OCI-LY7 (cell line): ENCODE measurements at regions not wholly inside any gene's neighbourhood (a gene's known extent, or its start where the extent isn't known, plus 50 kb on each side); places are given as distances from the start of the nearest gene placed in this dataset.

Source experiments
- BruUV-seq: library from RNA; stranded (reverse); fragments of 400-500 nt; replicated peaks from 2 replicates; lab custom pipeline; 2021; lab: Mats Ljungman, UMichigan
- CTCF ChIA-PET: fragments of 300-600 bp; sonication (Branson Sonifier 250); formaldehyde crosslinking; loops from one replicate; lab custom pipeline; 2022; ENCODE audit warnings: antibody characterized with exemption; ENCODE audit not compliant: unreplicated experiment; lab: Charles Lee
- POLR2A ChIA-PET: fragments of 300-600 bp; sonication (Branson Sonifier 250); formaldehyde crosslinking; loops from one replicate; lab custom pipeline; 2022; ENCODE audit warnings: antibody characterized with exemption; lab: Charles Lee
- DNase-seq: peaks from one replicate; pipeline ENCODE4 v3.0.0-alpha.2; 2015; ENCODE audit warnings: low spot score
- H2AFZ ChIP-seq: fragments of 200-600 bp; sonication (generic), shearing (Covaris generic); 2 replicates; pipeline ENCODE4 v1.6.1; 2014; ENCODE audit warnings: mild to moderate bottlenecking, antibody characterized with exemption, low read length, moderate library complexity
- H3K27ac ChIP-seq: fragments of 200-600 bp; sonication (generic); 2 replicates; pipeline ENCODE4 v1.5.1; 2014; ENCODE audit warnings: mixed run types, low read depth, mild to moderate bottlenecking, moderate library complexity, low read length, inconsistent platforms; ENCODE audit not compliant: poor library complexity, severe bottlenecking
- H3K36me3 ChIP-seq: fragments of 200-600 bp; sonication (generic); 2 replicates; pipeline ENCODE4 v1.6.1; 2014; ENCODE audit warnings: mild to moderate bottlenecking, antibody characterized with exemption, low read length, moderate library complexity, mixed read lengths; ENCODE audit not compliant: insufficient read depth
- H3K4me1 ChIP-seq: fragments of 200-600 bp; sonication (generic); 2 replicates; pipeline ENCODE4 v1.5.1; 2014; ENCODE audit warnings: mild to moderate bottlenecking, low read length; ENCODE audit not compliant: insufficient read depth, poor library complexity, severe bottlenecking
- H3K4me2 ChIP-seq: fragments of 200-600 bp; sonication (generic); 2 replicates; pipeline ENCODE4 v1.6.1; 2014; ENCODE audit warnings: mild to moderate bottlenecking, low read length
- H3K4me3 ChIP-seq: fragments of 200-600 bp; sonication (generic); 2 replicates; pipeline ENCODE4 v1.5.1; 2014; ENCODE audit warnings: mild to moderate bottlenecking, low read depth, low read length; ENCODE audit not compliant: poor library complexity, severe bottlenecking
- H3K79me2 ChIP-seq: fragments of 200-600 bp; sonication (generic); 2 replicates; pipeline ENCODE4 v1.6.1; 2016; ENCODE audit warnings: low read depth, mild to moderate bottlenecking, low read length, moderate library complexity, mixed read lengths; ENCODE audit not compliant: insufficient read depth
- H3K9me2 ChIP-seq: fragments of 200-600 bp; sonication (generic); 2 replicates; pipeline ENCODE4 v1.6.1; 2016; ENCODE audit warnings: mild to moderate bottlenecking, low read length, mixed read lengths; ENCODE audit not compliant: insufficient read depth
- H3K9me3 ChIP-seq: fragments of 200-600 bp; sonication (generic); 2 replicates; pipeline ENCODE4 v1.6.1; 2014; ENCODE audit warnings: mild to moderate bottlenecking, mixed run types, low read length, mixed read lengths
- H4K20me1 ChIP-seq: fragments of 200-600 bp; sonication (generic); 2 replicates; pipeline ENCODE4 v1.6.1; 2014; ENCODE audit warnings: mild to moderate bottlenecking, antibody characterized with exemption, low read length, moderate library complexity, mixed read lengths; ENCODE audit not compliant: insufficient read depth
- EZH2phosphoT487 ChIP-seq: fragments of 200-600 bp; sonication (generic); IDR thresholded peaks from 2 replicates; pipeline ENCODE4 v1.6.1; 2018; ENCODE audit warnings: low read depth, borderline replicate concordance, mild to moderate bottlenecking, mixed run types, antibody characterized with exemption, low read length, moderate library complexity, mixed read lengths
- intact Hi-C: fragments of 100-400 bp; cut with micrococcal nuclease; formaldehyde crosslinking; loops from one replicate; pipeline ENCODE4 v1.10.0; 2022; ENCODE audit not compliant: unreplicated experiment
- TF ChIP-seq, protein P1 (sequence below): fragments of 200-600 bp; sonication (generic); conservative IDR thresholded peaks from 2 replicates; pipeline ENCODE4 v1.5.1; 2014; ENCODE audit warnings: mild to moderate bottlenecking, antibody characterized with exemption, low read length, moderate library complexity, mixed read lengths

DNA sequence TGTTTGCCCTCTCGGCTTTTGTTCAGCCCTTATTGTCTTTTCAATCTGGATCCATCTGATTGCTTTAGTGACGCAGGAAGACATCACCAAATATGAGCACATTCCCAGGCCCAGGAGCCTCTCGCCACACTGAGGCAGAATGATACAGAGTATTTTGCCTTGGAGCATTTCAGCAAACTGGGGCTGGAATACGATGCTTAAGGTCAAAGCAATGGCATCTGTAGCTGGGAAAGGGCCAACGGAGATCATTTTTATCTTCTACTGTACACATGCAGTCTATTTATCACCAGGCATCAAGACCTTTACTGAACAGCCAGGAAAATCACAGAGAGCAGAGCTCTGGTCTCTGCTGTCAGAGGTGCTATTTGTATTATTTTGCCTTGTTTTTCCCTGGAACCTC lies 655.3 kb downstream of the RNF144B start:
- intact Hi-C loops, result no loop called here
- CTCF ChIA-PET, result no interaction called here
- H3K79me2 ChIP-seq, result no peaks in the 10 kb centered on the region

DNA sequence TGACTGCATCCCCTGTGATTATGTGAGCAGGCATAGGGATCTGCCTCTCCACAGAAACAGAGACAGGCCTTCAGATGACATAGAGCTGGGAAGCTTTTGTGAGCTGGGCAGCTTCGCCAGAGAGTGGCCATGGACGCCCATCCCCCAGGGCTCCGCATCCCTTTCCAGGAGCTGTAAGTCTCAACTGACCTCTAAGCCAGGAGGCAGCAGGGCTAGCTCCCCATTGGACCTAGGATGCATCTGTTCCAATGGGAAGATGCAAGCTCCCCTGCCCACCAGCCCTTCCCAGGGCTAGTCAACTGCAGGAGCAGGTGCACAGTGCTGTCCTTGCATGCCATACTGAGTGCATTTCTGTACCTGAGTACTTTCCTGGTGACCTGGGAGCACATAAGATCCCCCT lies 663.6 kb downstream of the RNF144B start:
- no peak for DNase-seq
- TF ChIP-seq, protein P1, sequence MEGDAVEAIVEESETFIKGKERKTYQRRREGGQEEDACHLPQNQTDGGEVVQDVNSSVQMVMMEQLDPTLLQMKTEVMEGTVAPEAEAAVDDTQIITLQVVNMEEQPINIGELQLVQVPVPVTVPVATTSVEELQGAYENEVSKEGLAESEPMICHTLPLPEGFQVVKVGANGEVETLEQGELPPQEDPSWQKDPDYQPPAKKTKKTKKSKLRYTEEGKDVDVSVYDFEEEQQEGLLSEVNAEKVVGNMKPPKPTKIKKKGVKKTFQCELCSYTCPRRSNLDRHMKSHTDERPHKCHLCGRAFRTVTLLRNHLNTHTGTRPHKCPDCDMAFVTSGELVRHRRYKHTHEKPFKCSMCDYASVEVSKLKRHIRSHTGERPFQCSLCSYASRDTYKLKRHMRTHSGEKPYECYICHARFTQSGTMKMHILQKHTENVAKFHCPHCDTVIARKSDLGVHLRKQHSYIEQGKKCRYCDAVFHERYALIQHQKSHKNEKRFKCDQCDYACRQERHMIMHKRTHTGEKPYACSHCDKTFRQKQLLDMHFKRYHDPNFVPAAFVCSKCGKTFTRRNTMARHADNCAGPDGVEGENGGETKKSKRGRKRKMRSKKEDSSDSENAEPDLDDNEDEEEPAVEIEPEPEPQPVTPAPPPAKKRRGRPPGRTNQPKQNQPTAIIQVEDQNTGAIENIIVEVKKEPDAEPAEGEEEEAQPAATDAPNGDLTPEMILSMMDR, result no peak
- no peak for TF ChIP-seq EZH2phosphoT487
- Histone ChIP-seq H4K20me1 (no peaks in the 10 kb centered on the region), H3K79me2 (no peaks in the 10 kb centered on the region), H3K4me2 (no peak overlapping the region), H3K9me2 (no peaks in the 10 kb centered on the region), H2AFZ (no peak overlapping the region; the same call in 1 of the 2 replicates), H3K4me1 (no peaks in the 10 kb centered on the region), H3K36me3 (no peaks in the 10 kb centered on the region), H3K9me3 (no peaks in the 10 kb centered on the region), H3K27ac (no peak overlapping the region), H3K4me3 (no peak overlapping the region)
- ChIA-PET POLR2A (no interaction called here), CTCF (no interaction called here)
- BruUV-seq, result no TSS peak
- intact Hi-C loops, result no loop called here

More for the DNA sequence above, 655.3 kb downstream of the RNF144B start:
- Histone ChIP-seq H4K20me1 (no peaks in the 10 kb centered on the region), H3K9me3 (no peaks in the 10 kb centered on the region), H3K27ac (no peak overlapping the region), H3K9me2 (no peaks in the 10 kb centered on the region), H3K4me1 (no peaks in the 10 kb centered on the region), H3K4me2 (no peak overlapping the region), H2AFZ (no peak overlapping the region), H3K36me3 (no peaks in the 10 kb centered on the region), H3K4me3 (no peak overlapping the region)
- no peak for DNase-seq
- TF ChIP-seq, protein P1, result no peak
- no peak for TF ChIP-seq EZH2phosphoT487
- no TSS peak for BruUV-seq
- POLR2A ChIA-PET, result no interaction called here

DNA sequence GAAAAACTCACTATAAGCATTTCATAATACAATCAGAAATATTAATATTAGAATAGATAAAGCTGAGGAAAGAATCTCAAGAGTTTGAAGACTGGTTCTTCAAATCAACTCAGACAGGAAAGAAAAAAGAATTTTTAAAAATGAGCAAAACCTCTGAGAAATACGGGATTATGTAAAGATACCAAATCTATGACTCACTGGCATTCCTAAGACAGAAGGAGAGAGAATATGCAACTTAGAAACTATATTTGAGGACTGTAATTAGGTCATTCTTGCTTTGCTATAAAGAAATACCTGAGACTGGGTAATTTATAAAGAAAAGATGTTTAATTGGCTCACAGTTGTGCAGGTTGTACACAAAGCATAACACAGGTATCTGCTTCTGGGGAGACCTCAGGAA lies 665.1 kb downstream of the RNF144B start:
- Histone ChIP-seq H3K4me1 (no peaks in the 10 kb centered on the region), H3K4me3 (no peak overlapping the region), H3K27ac (no peak overlapping the region), H3K4me2 (no peak overlapping the region), H4K20me1 (no peaks in the 10 kb centered on the region), H3K36me3 (no peaks in the 10 kb centered on the region), H3K79me2 (no peaks in the 10 kb centered on the region), H3K9me2 (no peaks in the 10 kb centered on the region), H2AFZ (no peak overlapping the region), H3K9me3 (no peaks in the 10 kb centered on the region)
- intact Hi-C loops, result no loop called here
- POLR2A ChIA-PET, result no interaction called here
- TF ChIP-seq, protein P1, result no peak
- TF ChIP-seq EZH2phosphoT487, result no peak
- no TSS peak for BruUV-seq
- CTCF ChIA-PET, result no interaction called here
- no peak for DNase-seq
